ENCODE measurements at regions not wholly inside any gene's neighbourhood (a gene's known extent, or its start where the extent isn't known, plus 50 kb on each side); places are given as distances from the start of the nearest gene placed in this dataset.
"Not testable (repeated sequence)": the region's sequence is repeated elsewhere in the genome, so short reads cannot be mapped to it uniquely, and the experiment has no call there.

GRCh38 chr3:20726786-20727185, 540.8 kb upstream of the SGO1 start:
- Mint-ChIP-seq H3K27me3 (ENCODE audit: insufficient read depth) (no peaks in the 10 kb centered on the region), H3K4me1 (no peaks in the 10 kb centered on the region), H3K9me3 (no peaks in the 10 kb centered on the region), H3K27ac (no peak overlapping the region), H3K36me3 (ENCODE audit: low read depth) (no peaks in the 10 kb centered on the region), H3K4me3 (no peak overlapping the region)
- no peak for TF ChIP-seq CTCF (conservative IDR thresholded peaks at IDR 0.05)
- no peak overlapping the region for H3K9ac ChIP-seq (ENCODE audit: extremely low read depth, low read length, poor library complexity, severe bottlenecking)
- H3K9me3 ChIP-seq (ENCODE audit: control insufficient read depth, low read length) = no peaks in the 10 kb centered on the region
- DNase-seq = no peak
- H3K4me3 ChIP-seq (ENCODE audit: low read length) = no peak overlapping the region
- H3K27me3 ChIP-seq (ENCODE audit: control insufficient read depth, insufficient read depth, low read length, poor library complexity, severe bottlenecking) = no peaks in the 10 kb centered on the region
- no peak overlapping the region for H3K27ac ChIP-seq (ENCODE audit: low read depth, low read length)
- no peaks in the 10 kb centered on the region for H3K36me3 ChIP-seq (ENCODE audit: control insufficient read depth, insufficient read depth, low read length)
- H3K4me1 ChIP-seq (ENCODE audit: control insufficient read depth, insufficient read depth, low read length) = no peaks in the 10 kb centered on the region
- 98% methylated on average over 2 of the region's 2 CpGs; no CpG with 5 or more reads in 1 of the 2 experiments for WGBS, 2 experiments (ENCODE audit: insufficient coverage in 1 of 2, insufficient read length in 1 of 2)

- Mint-ChIP-seq H3K27me3 (ENCODE audit: insufficient read depth) (no peaks in the 10 kb centered on the region), H3K4me3 (no peak overlapping the region), H3K4me1 (no peaks in the 10 kb centered on the region), H3K36me3 (ENCODE audit: low read depth) (no peaks in the 10 kb centered on the region), H3K9me3 (no peaks in the 10 kb centered on the region), H3K27ac (no peak overlapping the region)
- 90% methylated on average over 1 of the region's 1 CpG; no CpG with 5 or more reads in 1 of the 2 experiments for WGBS, 2 experiments (ENCODE audit: insufficient coverage in 1 of 2, insufficient read length in 1 of 2)
- H3K27ac ChIP-seq (ENCODE audit: low read depth, low read length) = no peak overlapping the region
- DNase-seq = no peak
- H3K4me3 ChIP-seq (ENCODE audit: low read length) = no peak overlapping the region
- no peak for TF ChIP-seq CTCF (conservative IDR thresholded peaks at IDR 0.05)
- no peaks in the 10 kb centered on the region for H3K9me3 ChIP-seq (ENCODE audit: control insufficient read depth, low read length)
- no peaks in the 10 kb centered on the region for H3K4me1 ChIP-seq (ENCODE audit: control insufficient read depth, insufficient read depth, low read length)
- H3K36me3 ChIP-seq (ENCODE audit: control insufficient read depth, insufficient read depth, low read length) = no peaks in the 10 kb centered on the region
- no peak overlapping the region for H3K9ac ChIP-seq (ENCODE audit: extremely low read depth, low read length, poor library complexity, severe bottlenecking)
- no peaks in the 10 kb centered on the region for H3K27me3 ChIP-seq (ENCODE audit: control insufficient read depth, insufficient read depth, low read length, poor library complexity, severe bottlenecking)
Observed at GRCh38 chr3:20724241-20724640, 538.2 kb upstream of the SGO1 start.

GRCh38 chr3:20716425-20716824, 530.4 kb upstream of the SGO1 start:
- not testable (repeated sequence) for H3K4me3 ChIP-seq (ENCODE audit: low read length); H3K36me3 Mint-ChIP-seq (ENCODE audit: low read depth); H3K4me3 Mint-ChIP-seq; DNase-seq; H3K4me1 ChIP-seq (ENCODE audit: control insufficient read depth, insufficient read depth, low read length); H3K9ac ChIP-seq (ENCODE audit: extremely low read depth, low read length, poor library complexity, severe bottlenecking); H3K9me3 Mint-ChIP-seq; H3K27me3 Mint-ChIP-seq (ENCODE audit: insufficient read depth); H3K27ac ChIP-seq (ENCODE audit: low read depth, low read length); H3K9me3 ChIP-seq (ENCODE audit: control insufficient read depth, low read length); H3K27ac Mint-ChIP-seq; H3K36me3 ChIP-seq (ENCODE audit: control insufficient read depth, insufficient read depth, low read length); H3K27me3 ChIP-seq (ENCODE audit: control insufficient read depth, insufficient read depth, low read length, poor library complexity, severe bottlenecking)
- WGBS, 2 experiments (ENCODE audit: insufficient coverage in 1 of 2, insufficient read length in 1 of 2) = 97% methylated on average over 2 of the region's 2 CpGs; no CpG with 5 or more reads in 1 of the 2 experiments
- H3K4me1 Mint-ChIP-seq = peaks cover 10% of the 10 kb centered on the region

- peaks cover 6% of the 10 kb centered on the region for H3K9me3 Mint-ChIP-seq
- H3K4me1 Mint-ChIP-seq = peaks cover 2% of the 10 kb centered on the region
Observed at GRCh38 chr3:20701641-20702040, 515.6 kb upstream of the SGO1 start.

More at GRCh38 chr3:20701641-20702040, 515.6 kb upstream of the SGO1 start:
- Histone ChIP-seq H3K27ac (ENCODE audit: low read depth, low read length) (no peak overlapping the region), H3K27me3 (ENCODE audit: control insufficient read depth, insufficient read depth, low read length, poor library complexity, severe bottlenecking) (no peaks in the 10 kb centered on the region), H3K4me1 (ENCODE audit: control insufficient read depth, insufficient read depth, low read length) (no peaks in the 10 kb centered on the region), H3K36me3 (ENCODE audit: control insufficient read depth, insufficient read depth, low read length) (no peaks in the 10 kb centered on the region), H3K9ac (ENCODE audit: extremely low read depth, low read length, poor library complexity, severe bottlenecking) (no peak overlapping the region), H3K4me3 (ENCODE audit: low read length) (no peak overlapping the region), H3K9me3 (ENCODE audit: control insufficient read depth, low read length) (no peaks in the 10 kb centered on the region)
- Mint-ChIP-seq H3K27ac (no peak overlapping the region), H3K36me3 (ENCODE audit: low read depth) (no peaks in the 10 kb centered on the region), H3K4me3 (no peak overlapping the region), H3K27me3 (ENCODE audit: insufficient read depth) (no peaks in the 10 kb centered on the region)
- no peak for TF ChIP-seq CTCF (conservative IDR thresholded peaks at IDR 0.05)
- 83 to 93% methylated on average over 1 of the region's 1 CpG for WGBS, 2 experiments (ENCODE audit: insufficient coverage in 1 of 2, insufficient read length in 1 of 2)
- DNase-seq = no peak

All from endodermal cell (in vitro differentiated cells).